Keratinocyte (primary cell): ENCODE measurements at regions not wholly inside any gene's neighbourhood (a gene's known extent, or its start where the extent isn't known, plus 50 kb on each side); places are given as distances from the start of the nearest gene placed in this dataset.

Experiments used
- EZH2 ChIP-seq: IDR thresholded peaks from one replicate; pipeline ENCODE4 v1.6.1; 2012; ENCODE audit warnings: inconsistent platforms, mild to moderate bottlenecking, low read length, moderate library complexity
- TF ChIP-seq, protein P1 (sequence below), 3 experiments: IDR thresholded peaks in 1 of 3; conservative IDR thresholded peaks in 1 of 3; optimal IDR thresholded peaks in 1 of 3; 2 replicates in 2 of 3; 3 replicates in 1 of 3; pipeline versions ENCODE3 to v1.5.1; 2011; ENCODE audit warnings: low read length in 3 of 3, mild to moderate bottlenecking in 3 of 3, moderate library complexity in 2 of 3, control low read depth in 1 of 3, inconsistent platforms in 1 of 3; ENCODE audit not compliant: insufficient read depth in 2 of 3; ENCODE audit errors: extremely low read depth in 1 of 3

DNA sequence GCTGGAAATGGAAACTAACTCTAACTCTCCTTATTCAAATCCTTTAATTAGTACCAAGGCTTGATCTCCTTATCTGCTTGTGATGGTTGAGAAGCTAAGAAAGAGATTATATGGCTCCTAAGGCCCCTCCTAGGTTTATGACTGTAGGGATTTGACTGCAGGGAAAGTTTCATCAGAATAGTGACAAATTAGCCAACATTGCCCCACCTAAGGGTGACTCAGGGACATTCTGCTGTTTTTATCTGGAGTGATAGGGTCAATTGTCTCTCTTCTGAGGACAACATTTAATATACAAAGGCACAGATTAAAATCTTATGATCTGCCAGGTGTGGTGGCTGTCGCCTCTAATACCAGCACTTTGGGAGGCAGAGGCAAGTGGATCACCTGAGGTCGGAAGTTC lies 138.1 kb upstream of the MARCKS start:
- no peak for TF ChIP-seq EZH2
- TF ChIP-seq, protein P1, sequence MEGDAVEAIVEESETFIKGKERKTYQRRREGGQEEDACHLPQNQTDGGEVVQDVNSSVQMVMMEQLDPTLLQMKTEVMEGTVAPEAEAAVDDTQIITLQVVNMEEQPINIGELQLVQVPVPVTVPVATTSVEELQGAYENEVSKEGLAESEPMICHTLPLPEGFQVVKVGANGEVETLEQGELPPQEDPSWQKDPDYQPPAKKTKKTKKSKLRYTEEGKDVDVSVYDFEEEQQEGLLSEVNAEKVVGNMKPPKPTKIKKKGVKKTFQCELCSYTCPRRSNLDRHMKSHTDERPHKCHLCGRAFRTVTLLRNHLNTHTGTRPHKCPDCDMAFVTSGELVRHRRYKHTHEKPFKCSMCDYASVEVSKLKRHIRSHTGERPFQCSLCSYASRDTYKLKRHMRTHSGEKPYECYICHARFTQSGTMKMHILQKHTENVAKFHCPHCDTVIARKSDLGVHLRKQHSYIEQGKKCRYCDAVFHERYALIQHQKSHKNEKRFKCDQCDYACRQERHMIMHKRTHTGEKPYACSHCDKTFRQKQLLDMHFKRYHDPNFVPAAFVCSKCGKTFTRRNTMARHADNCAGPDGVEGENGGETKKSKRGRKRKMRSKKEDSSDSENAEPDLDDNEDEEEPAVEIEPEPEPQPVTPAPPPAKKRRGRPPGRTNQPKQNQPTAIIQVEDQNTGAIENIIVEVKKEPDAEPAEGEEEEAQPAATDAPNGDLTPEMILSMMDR (optimal IDR thresholded peaks at IDR 0.05 in 1 of 3, IDR thresholded peaks at IDR 0.05 in 1 of 3, conservative IDR thresholded peaks at IDR 0.05 in 1 of 3; ENCODE audit: extremely low read depth in 1 of 3, insufficient read depth in 2 of 3, low read length in 3 of 3): no peak
